Ovary (tissue), 7 donors: ENCODE measurements at regions not wholly inside any gene's neighbourhood (a gene's known extent, or its start where the extent isn't known, plus 50 kb on each side); places are given as distances from the start of the nearest gene placed in this dataset.

ENCODE experiments used
- DNase-seq, 5 donors: peaks; one replicate each; pipeline ENCODE4 v3.0.0-alpha.2; 2019 to 2020
- H3K27ac ChIP-seq, 2 donors: fragments of 200-600 bp; one replicate each; pipeline versions ENCODE4 v1.5.1 to v1.8.0; 2019 to 2022
- H3K27me3 ChIP-seq: fragments of 200-600 bp; one replicate; pipeline ENCODE4 v1.8.0; 2022
- H3K36me3 ChIP-seq: fragments of 200-600 bp; sonication (generic); one replicate; pipeline ENCODE4 v1.5.1; 2019
- H3K4me1 ChIP-seq: one replicate; pipeline ENCODE4 v1.8.1; 2013; ENCODE audit warnings: mild to moderate bottlenecking, moderate library complexity; ENCODE audit not compliant: insufficient read depth
- H3K4me3 ChIP-seq: fragments of 200-600 bp; sonication (generic); one replicate; pipeline ENCODE4 v1.5.1; 2017
- H3K9me3 ChIP-seq, 2 donors: fragments of 200-600 bp in 1 of 2; sonication (generic) in 1 of 2; one replicate each; pipeline versions ENCODE4 v1.5.1 to v1.8.1; 2013 to 2019; ENCODE audit warnings: mild to moderate bottlenecking in 1 of 2, moderate library complexity in 1 of 2
- CTCF ChIP-seq, 3 donors: fragments of 450-650 bp in 2 of 3; fragments of 200-600 bp in 1 of 3; IDR thresholded peaks; one replicate each; pipeline versions ENCODE4 v1.5.1 to v1.8.0; 2016 to 2022; ENCODE audit warnings: antibody characterized with exemption in 3 of 3, mild to moderate bottlenecking in 1 of 3
- EP300 ChIP-seq: sonication (generic); formaldehyde crosslinking; IDR thresholded peaks from one replicate; pipeline ENCODE4 v1.6.1; 2017; ENCODE audit warnings: antibody characterized with exemption
- POLR2A ChIP-seq: fragments of 450-650 bp; IDR thresholded peaks from one replicate; pipeline ENCODE4 v1.6.1; 2017; ENCODE audit warnings: antibody characterized with exemption, mild to moderate bottlenecking, moderate library complexity
- WGBS, 3 donors: extraction: QIAGEN DNeasy Blood & Tissue Kit in 1 of 3; methylation state at CpG; one replicate each; pipeline versions ENCODE4 v1.1.5 to v1.1.7; 2013 to 2017; 5-methylcytosine and 5-hydroxymethylcytosine counted together
- intact Hi-C, 4 donors: fragments of 100-400 bp; cut with DNase I; formaldehyde crosslinking; loops; one replicate each; pipeline versions ENCODE4 v1.11.0 to v1.15.1; 2022 to 2023
- donor health status: DM: no; HTN: no; CAD: no; lungs with moderate emphysema.
- donor health status: DM: no; HTN: no; CAD: no.
- donor health status: Bipolar disorder and iron deficiency.
- donor health status: DM: no; HTN: no; CAD: no.
- donor health status: DM: yes; HTN: yes; CAD: no.

- no peak overlapping the region for H3K27ac ChIP-seq
- H3K4me3 ChIP-seq, result no peak overlapping the region
- no peak for DNase-seq
- H3K36me3 ChIP-seq, result no peaks in the 10 kb centered on the region
- H3K9me3 ChIP-seq, result no peaks in the 10 kb centered on the region
- intact Hi-C loops, result no loop called here
- 89 to 91% (median 89%) methylated on average over 9 of the region's 9 CpGs for WGBS, 3 donors
- H3K27me3 ChIP-seq, result no peaks in the 10 kb centered on the region
- TF ChIP-seq CTCF (IDR thresholded peaks at IDR 0.05), result no peak
- TF ChIP-seq POLR2A, result no peak
- TF ChIP-seq EP300, result no peak
- H3K4me1 ChIP-seq, result no peaks in the 10 kb centered on the region
These were observed 452.1 kb upstream of the PTPRD start for GRCh38 chr9:11064909-11065308.

GRCh38 chr9:11072176-11072575, 459.4 kb upstream of the PTPRD start:
- no peaks in the 10 kb centered on the region for H3K36me3 ChIP-seq
- H3K4me3 ChIP-seq, result no peak overlapping the region
- no peaks in the 10 kb centered on the region for H3K9me3 ChIP-seq
- WGBS, 3 donors, result 3 to 9% (median 6%) methylated on average over 1 of the region's 1 CpG
- no peaks in the 10 kb centered on the region for H3K4me1 ChIP-seq
- no peaks in the 10 kb centered on the region for H3K27me3 ChIP-seq
- no peak for TF ChIP-seq POLR2A
- no peak for TF ChIP-seq EP300
- TF ChIP-seq CTCF (IDR thresholded peaks at IDR 0.05), result no peak
- intact Hi-C loops, result no loop called here
- DNase-seq, result no peak
- H3K27ac ChIP-seq, result no peak overlapping the region

GRCh38 chr9:11086561-11086960, 473.8 kb upstream of the PTPRD start:
- DNase-seq, result no peak
- 37 to 59% (median 40%) methylated on average over 2 of the region's 2 CpGs for WGBS, 3 donors
- H3K36me3 ChIP-seq, result no peaks in the 10 kb centered on the region
- no peaks in the 10 kb centered on the region for H3K4me1 ChIP-seq
- TF ChIP-seq CTCF (IDR thresholded peaks at IDR 0.05) (no peak), EP300 (no peak), POLR2A (no peak)
- H3K27ac ChIP-seq, result no peak overlapping the region
- intact Hi-C loops, result no loop called here
- H3K27me3 ChIP-seq, result no peaks in the 10 kb centered on the region
- no peaks in the 10 kb centered on the region for H3K9me3 ChIP-seq
- H3K4me3 ChIP-seq, result no peak overlapping the region

GRCh38 chr9:11088821-11089374, 476.1 kb upstream of the PTPRD start:
- no peaks in the 10 kb centered on the region for H3K36me3 ChIP-seq
- TF ChIP-seq POLR2A (no peak), EP300 (no peak), CTCF (IDR thresholded peaks at IDR 0.05) (no peak)
- no peak overlapping the region for H3K27ac ChIP-seq
- intact Hi-C loops, result no loop called here
- H3K4me3 ChIP-seq, result no peak overlapping the region
- 77 to 82% (median 82%) methylated on average over 1 of the region's 1 CpG for WGBS, 3 donors
- H3K27me3 ChIP-seq, result no peaks in the 10 kb centered on the region
- no peaks in the 10 kb centered on the region for H3K9me3 ChIP-seq
- DNase-seq, result no peak
- no peaks in the 10 kb centered on the region for H3K4me1 ChIP-seq
